ENCODE measurements at regions not wholly inside any gene's neighbourhood (a gene's known extent, or its start where the extent isn't known, plus 50 kb on each side); places are given as distances from the start of the nearest gene placed in this dataset.

DNA sequence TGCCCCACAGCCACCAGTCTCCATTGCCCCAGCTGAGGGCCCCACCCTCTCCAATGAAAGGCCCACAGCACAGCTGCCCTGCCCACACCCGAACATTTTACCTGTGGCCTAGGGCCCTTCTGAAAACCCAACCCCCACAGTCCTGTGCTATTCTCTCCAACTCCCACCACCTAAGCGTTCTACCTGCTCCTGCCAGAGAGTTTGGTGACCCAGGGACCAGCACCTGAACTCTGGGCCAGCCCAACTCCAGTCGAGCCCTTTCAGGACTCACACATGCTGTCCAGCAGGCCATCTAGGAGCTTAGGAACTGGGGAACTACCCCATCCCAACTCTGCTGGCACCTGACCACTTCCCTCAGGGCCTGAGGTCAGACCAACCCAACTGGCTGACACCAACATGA lies 562.3 kb downstream of the DNAH5 start:
- H3K9me3 Mint-ChIP-seq, result peaks cover 39% of the 10 kb centered on the region
- ATAC-seq, result no peak
- DNase-seq (ENCODE audit: low spot score), result no peak
- CTCF ChIA-PET, result no interaction called here
- H3K27me3 Mint-ChIP-seq (ENCODE audit: low read depth), result no peaks in the 10 kb centered on the region; the same call in 1 of the 2 replicates
- POLR2A ChIA-PET, result no interaction called here
- H3K36me3 Mint-ChIP-seq, result peaks cover 4% of the 10 kb centered on the region; the same call in 1 of the 2 replicates
- TF ChIP-seq ZNF138 (CRISPR knock-in tag; conservative IDR thresholded peaks at IDR 0.05) (no peak), TP53 (CRISPR knock-in tag; IDR thresholded peaks at IDR 0.05) (no peak), ATF1 (CRISPR knock-in tag; IDR thresholded peaks at IDR 0.05) (no peak), NR1H2 (CRISPR knock-in tag; IDR thresholded peaks at IDR 0.05) (no peak), EMX1 (CRISPR knock-in tag; IDR thresholded peaks at IDR 0.05) (no peak), FOXP1 (CRISPR knock-in tag; IDR thresholded peaks at IDR 0.05; ENCODE audit: borderline replicate concordance) (no peak), GABPB1 (CRISPR knock-in tag; IDR thresholded peaks at IDR 0.05) (no peak), IRF2 (CRISPR knock-in tag; IDR thresholded peaks at IDR 0.05; ENCODE audit: borderline replicate concordance, low read depth) (no peak)
- TF ChIP-seq, protein P1, sequence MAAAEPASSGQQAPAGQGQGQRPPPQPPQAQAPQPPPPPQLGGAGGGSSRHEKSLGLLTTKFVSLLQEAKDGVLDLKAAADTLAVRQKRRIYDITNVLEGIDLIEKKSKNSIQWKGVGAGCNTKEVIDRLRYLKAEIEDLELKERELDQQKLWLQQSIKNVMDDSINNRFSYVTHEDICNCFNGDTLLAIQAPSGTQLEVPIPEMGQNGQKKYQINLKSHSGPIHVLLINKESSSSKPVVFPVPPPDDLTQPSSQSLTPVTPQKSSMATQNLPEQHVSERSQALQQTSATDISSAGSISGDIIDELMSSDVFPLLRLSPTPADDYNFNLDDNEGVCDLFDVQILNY (CRISPR knock-in tag; IDR thresholded peaks at IDR 0.05), result no peak
- TF ChIP-seq, protein P2, sequence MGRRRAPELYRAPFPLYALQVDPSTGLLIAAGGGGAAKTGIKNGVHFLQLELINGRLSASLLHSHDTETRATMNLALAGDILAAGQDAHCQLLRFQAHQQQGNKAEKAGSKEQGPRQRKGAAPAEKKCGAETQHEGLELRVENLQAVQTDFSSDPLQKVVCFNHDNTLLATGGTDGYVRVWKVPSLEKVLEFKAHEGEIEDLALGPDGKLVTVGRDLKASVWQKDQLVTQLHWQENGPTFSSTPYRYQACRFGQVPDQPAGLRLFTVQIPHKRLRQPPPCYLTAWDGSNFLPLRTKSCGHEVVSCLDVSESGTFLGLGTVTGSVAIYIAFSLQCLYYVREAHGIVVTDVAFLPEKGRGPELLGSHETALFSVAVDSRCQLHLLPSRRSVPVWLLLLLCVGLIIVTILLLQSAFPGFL (CRISPR knock-in tag; IDR thresholded peaks at IDR 0.05; ENCODE audit: borderline replicate concordance), result no peak
- H3K4me3 Mint-ChIP-seq, result no peak overlapping the region
- H3K4me1 Mint-ChIP-seq, result no peaks in the 10 kb centered on the region
- no peak overlapping the region for H3K27ac Mint-ChIP-seq

DNA sequence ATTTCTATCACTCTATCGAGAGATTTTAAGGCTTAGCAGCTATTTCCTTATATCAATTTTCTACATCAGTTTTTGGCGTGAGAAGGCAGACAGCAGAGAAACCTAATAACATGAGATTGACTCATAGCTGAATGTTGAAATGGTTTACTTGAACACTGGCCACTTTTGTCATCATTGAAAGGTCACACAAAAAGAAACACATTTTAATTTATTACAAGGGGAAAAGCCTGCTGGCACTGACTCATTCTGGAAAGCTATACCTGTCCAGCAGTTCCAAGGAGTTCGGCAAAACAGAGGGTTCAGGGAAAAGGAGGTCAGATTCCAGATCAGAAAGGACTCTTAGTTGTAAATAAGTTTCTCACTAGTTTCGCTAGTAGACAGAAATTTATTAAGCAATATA lies 566.4 kb downstream of the DNAH5 start:
- no peak overlapping the region for H3K27ac Mint-ChIP-seq
- CTCF ChIA-PET, result interaction anchor here (1.9 kb wide), 1 partner anchor 101 kb away, joined by 7 read pairs; no protein-coding TSS in a partner anchor
- POLR2A ChIA-PET, result no interaction called here
- ATAC-seq (no peak), DNase-seq (ENCODE audit: low spot score) (no peak)
- no peak overlapping the region for H3K4me3 Mint-ChIP-seq
- H3K4me1 Mint-ChIP-seq, result no peaks in the 10 kb centered on the region
- H3K36me3 Mint-ChIP-seq, result no peaks in the 10 kb centered on the region
- no peaks in the 10 kb centered on the region for H3K27me3 Mint-ChIP-seq (ENCODE audit: low read depth)
- TF ChIP-seq, protein P3, sequence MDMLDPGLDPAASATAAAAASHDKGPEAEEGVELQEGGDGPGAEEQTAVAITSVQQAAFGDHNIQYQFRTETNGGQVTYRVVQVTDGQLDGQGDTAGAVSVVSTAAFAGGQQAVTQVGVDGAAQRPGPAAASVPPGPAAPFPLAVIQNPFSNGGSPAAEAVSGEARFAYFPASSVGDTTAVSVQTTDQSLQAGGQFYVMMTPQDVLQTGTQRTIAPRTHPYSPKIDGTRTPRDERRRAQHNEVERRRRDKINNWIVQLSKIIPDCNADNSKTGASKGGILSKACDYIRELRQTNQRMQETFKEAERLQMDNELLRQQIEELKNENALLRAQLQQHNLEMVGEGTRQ (CRISPR knock-in tag; IDR thresholded peaks at IDR 0.05), result no peak
- H3K9me3 Mint-ChIP-seq, result peaks cover 7% of the 10 kb centered on the region

DNA sequence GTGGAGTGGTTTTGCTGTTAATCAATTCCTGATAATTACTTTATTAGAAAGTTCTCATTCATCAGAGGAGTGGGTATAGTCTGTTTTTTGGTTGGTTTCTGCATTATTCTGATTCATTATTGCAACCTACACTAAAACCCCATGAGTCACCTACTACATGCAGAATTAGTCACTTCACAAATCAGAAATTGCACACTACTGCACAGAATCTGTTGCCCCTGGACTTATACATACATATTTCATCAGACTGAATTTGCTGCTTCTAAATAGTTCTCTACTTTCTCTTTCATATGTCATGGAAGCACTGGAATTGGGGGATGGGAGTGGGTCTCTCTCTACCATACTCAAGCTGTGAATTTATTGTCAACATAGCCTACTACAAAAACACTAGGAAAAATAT lies 585.1 kb downstream of the DNAH5 start:
- Mint-ChIP-seq H3K4me3 (no peak overlapping the region), H3K27me3 (ENCODE audit: low read depth) (no peaks in the 10 kb centered on the region), H3K36me3 (no peaks in the 10 kb centered on the region), H3K4me1 (no peaks in the 10 kb centered on the region), H3K9me3 (0 out of 2 replicates have a peak, but pooled peaks cover 3% of the 10 kb centered on the region), H3K27ac (no peak overlapping the region)
- POLR2A ChIA-PET, result no interaction called here
- no peak for ATAC-seq
- no peak for DNase-seq (ENCODE audit: low spot score)
- CTCF ChIA-PET, result no interaction called here
- TF ChIP-seq HMGA2 (CRISPR knock-in tag; IDR thresholded peaks at IDR 0.05) (no peak), SOX15 (CRISPR knock-in tag; IDR thresholded peaks at IDR 0.05) (no peak), RELA (CRISPR knock-in tag; IDR thresholded peaks at IDR 0.05; ENCODE audit: borderline replicate concordance) (no peak), GRHL2 (CRISPR knock-in tag; IDR thresholded peaks at IDR 0.05; ENCODE audit: insufficient replicate concordance, severe bottlenecking) (no peak), KAT7 (CRISPR knock-in tag; IDR thresholded peaks at IDR 0.05; ENCODE audit: borderline replicate concordance) (no peak), NFATC4 (CRISPR knock-in tag; IDR thresholded peaks at IDR 0.05) (no peak), SMAD4 (CRISPR knock-in tag; IDR thresholded peaks at IDR 0.05) (no peak), TCF7 (CRISPR knock-in tag; IDR thresholded peaks at IDR 0.05; ENCODE audit: low read depth) (no peak), ZNF232 (CRISPR knock-in tag; IDR thresholded peaks at IDR 0.05) (no peak), OVOL2 (CRISPR knock-in tag; IDR thresholded peaks at IDR 0.05; ENCODE audit: borderline replicate concordance) (no peak), NFYB (CRISPR knock-in tag; conservative IDR thresholded peaks at IDR 0.05; ENCODE audit: low read depth) (no peak), GABPB1 (CRISPR knock-in tag; IDR thresholded peaks at IDR 0.05) (no peak)
- TF ChIP-seq, protein P4, sequence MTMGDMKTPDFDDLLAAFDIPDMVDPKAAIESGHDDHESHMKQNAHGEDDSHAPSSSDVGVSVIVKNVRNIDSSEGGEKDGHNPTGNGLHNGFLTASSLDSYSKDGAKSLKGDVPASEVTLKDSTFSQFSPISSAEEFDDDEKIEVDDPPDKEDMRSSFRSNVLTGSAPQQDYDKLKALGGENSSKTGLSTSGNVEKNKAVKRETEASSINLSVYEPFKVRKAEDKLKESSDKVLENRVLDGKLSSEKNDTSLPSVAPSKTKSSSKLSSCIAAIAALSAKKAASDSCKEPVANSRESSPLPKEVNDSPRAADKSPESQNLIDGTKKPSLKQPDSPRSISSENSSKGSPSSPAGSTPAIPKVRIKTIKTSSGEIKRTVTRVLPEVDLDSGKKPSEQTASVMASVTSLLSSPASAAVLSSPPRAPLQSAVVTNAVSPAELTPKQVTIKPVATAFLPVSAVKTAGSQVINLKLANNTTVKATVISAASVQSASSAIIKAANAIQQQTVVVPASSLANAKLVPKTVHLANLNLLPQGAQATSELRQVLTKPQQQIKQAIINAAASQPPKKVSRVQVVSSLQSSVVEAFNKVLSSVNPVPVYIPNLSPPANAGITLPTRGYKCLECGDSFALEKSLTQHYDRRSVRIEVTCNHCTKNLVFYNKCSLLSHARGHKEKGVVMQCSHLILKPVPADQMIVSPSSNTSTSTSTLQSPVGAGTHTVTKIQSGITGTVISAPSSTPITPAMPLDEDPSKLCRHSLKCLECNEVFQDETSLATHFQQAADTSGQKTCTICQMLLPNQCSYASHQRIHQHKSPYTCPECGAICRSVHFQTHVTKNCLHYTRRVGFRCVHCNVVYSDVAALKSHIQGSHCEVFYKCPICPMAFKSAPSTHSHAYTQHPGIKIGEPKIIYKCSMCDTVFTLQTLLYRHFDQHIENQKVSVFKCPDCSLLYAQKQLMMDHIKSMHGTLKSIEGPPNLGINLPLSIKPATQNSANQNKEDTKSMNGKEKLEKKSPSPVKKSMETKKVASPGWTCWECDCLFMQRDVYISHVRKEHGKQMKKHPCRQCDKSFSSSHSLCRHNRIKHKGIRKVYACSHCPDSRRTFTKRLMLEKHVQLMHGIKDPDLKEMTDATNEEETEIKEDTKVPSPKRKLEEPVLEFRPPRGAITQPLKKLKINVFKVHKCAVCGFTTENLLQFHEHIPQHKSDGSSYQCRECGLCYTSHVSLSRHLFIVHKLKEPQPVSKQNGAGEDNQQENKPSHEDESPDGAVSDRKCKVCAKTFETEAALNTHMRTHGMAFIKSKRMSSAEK (CRISPR knock-in tag; IDR thresholded peaks at IDR 0.05; ENCODE audit: borderline replicate concordance), result no peak
- TF ChIP-seq, protein P5, sequence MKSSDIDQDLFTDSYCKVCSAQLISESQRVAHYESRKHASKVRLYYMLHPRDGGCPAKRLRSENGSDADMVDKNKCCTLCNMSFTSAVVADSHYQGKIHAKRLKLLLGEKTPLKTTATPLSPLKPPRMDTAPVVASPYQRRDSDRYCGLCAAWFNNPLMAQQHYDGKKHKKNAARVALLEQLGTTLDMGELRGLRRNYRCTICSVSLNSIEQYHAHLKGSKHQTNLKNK (CRISPR knock-in tag; IDR thresholded peaks at IDR 0.05), result no peak

Measured in WTC11 (cell line).